ENCODE measurements at regions not wholly inside any gene's neighbourhood (a gene's known extent, or its start where the extent isn't known, plus 50 kb on each side); places are given as distances from the start of the nearest gene placed in this dataset.

DNA sequence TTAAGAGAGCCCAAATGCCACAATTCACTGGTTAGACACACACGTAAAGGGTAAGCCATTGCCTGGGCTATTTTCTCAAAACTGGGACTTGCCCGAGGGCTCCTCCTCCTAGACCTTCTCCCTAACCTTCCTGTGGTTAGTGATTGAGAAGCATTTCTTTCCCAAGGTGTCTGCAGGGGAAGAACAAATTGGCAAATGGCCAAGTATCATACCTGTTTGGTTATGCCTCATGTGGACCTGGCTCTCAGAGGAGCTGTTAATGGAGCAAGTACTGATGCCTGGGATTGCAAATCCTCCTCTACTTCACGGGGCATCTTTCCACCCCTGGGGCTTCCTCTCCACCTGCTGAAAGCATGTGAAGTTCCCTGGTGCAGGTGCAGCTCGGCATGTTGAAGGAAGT is 187.5 kb upstream of the CYRIA start:
- TF ChIP-seq CTCF (IDR thresholded peaks at IDR 0.05) (no peak), POLR2AphosphoS5 (IDR thresholded peaks at IDR 0.05) (no peak), POLR2A (IDR thresholded peaks at IDR 0.05) (no peak)
